GM23248 (cell line): ENCODE measurements at regions not wholly inside any gene's neighbourhood (a gene's known extent, or its start where the extent isn't known, plus 50 kb on each side); places are given as distances from the start of the nearest gene placed in this dataset.

ENCODE experiments used
- DNase-seq: peaks from one replicate; pipeline ENCODE4 v3.0.0-alpha.2; 2015
- H2AFZ ChIP-seq: fragments of 200-600 bp; sonication (generic); 2 replicates; pipeline ENCODE4 v1.6.1; 2016; ENCODE audit warnings: antibody characterized with exemption
- H3F3A ChIP-seq: fragments of 200-600 bp; sonication (generic); 2 replicates; pipeline ENCODE4 v1.6.1; 2016; ENCODE audit warnings: mild to moderate bottlenecking, antibody characterized with exemption, mixed run types; ENCODE audit not compliant: insufficient read depth
- H3K27ac ChIP-seq: fragments of 200-600 bp; sonication (generic); 2 replicates; pipeline ENCODE4 v1.5.1; 2016; ENCODE audit warnings: mild to moderate bottlenecking
- H3K27me3 ChIP-seq: fragments of 200-600 bp; sonication (generic); replicated peaks from 2 replicates; pipeline ENCODE4 v1.6.1; 2016; ENCODE audit warnings: mild to moderate bottlenecking; ENCODE audit not compliant: insufficient read depth
- H3K36me3 ChIP-seq: fragments of 200-600 bp; sonication (generic); 2 replicates; pipeline ENCODE4 v1.6.1; 2016; ENCODE audit warnings: low read depth, mild to moderate bottlenecking
- H3K4me1 ChIP-seq: fragments of 200-600 bp; sonication (generic); 2 replicates; pipeline ENCODE4 v1.6.1; 2016; ENCODE audit warnings: mild to moderate bottlenecking; ENCODE audit not compliant: insufficient read depth
- H3K4me2 ChIP-seq: fragments of 200-600 bp; sonication (generic); one replicate; pipeline ENCODE4 v1.6.1; 2016; ENCODE audit warnings: mild to moderate bottlenecking; ENCODE audit not compliant: unreplicated experiment
- H3K4me3 ChIP-seq: fragments of 200-600 bp; sonication (generic); 2 replicates; pipeline ENCODE4 v1.5.1; 2016; ENCODE audit warnings: mild to moderate bottlenecking
- H3K79me2 ChIP-seq: fragments of 200-600 bp; sonication (generic); 2 replicates; pipeline ENCODE4 v1.6.1; 2016; ENCODE audit warnings: mild to moderate bottlenecking; ENCODE audit not compliant: insufficient read depth
- H3K9ac ChIP-seq: fragments of 200-600 bp; sonication (generic); 2 replicates; pipeline ENCODE4 v1.6.1; 2016; ENCODE audit warnings: mild to moderate bottlenecking
- H3K9me2 ChIP-seq: fragments of 200-600 bp; sonication (generic); 2 replicates; pipeline ENCODE4 v1.6.1; 2016; ENCODE audit warnings: mixed run types, mild to moderate bottlenecking, moderate library complexity; ENCODE audit not compliant: insufficient read depth
- H3K9me3 ChIP-seq: fragments of 200-600 bp; sonication (generic); one replicate; pipeline ENCODE4 v1.6.1; 2017; ENCODE audit warnings: low read depth
- H4K20me1 ChIP-seq: fragments of 200-600 bp; sonication (generic); 2 replicates; pipeline ENCODE4 v1.6.0; 2016; ENCODE audit not compliant: insufficient read depth
- EZH2 ChIP-seq: fragments of 200-600 bp; sonication (generic); IDR thresholded peaks from 2 replicates; pipeline ENCODE4 v1.6.1; 2018; ENCODE audit warnings: antibody characterized with exemption, mild to moderate bottlenecking; ENCODE audit not compliant: insufficient read depth, poor library complexity, severe bottlenecking
- EZH2phosphoT487 ChIP-seq: fragments of 200-600 bp; sonication (generic); IDR thresholded peaks from 2 replicates; pipeline ENCODE4 v1.6.1; 2018; ENCODE audit warnings: antibody characterized with exemption, moderate library complexity, mild to moderate bottlenecking, low read depth; ENCODE audit not compliant: insufficient read depth
- WGBS, 2 experiments: methylation state at CpG; one replicate each; pipeline ENCODE4 v1.1.6; 2015 to 2017; ENCODE audit warnings: low lambda C conversion rate in 2 of 2, low coverage in 1 of 2; ENCODE audit errors: missing lambda C conversion rate in 2 of 2; 5-methylcytosine and 5-hydroxymethylcytosine counted together
- in situ Hi-C: fragments of 300-500 bp; cut with MboI; formaldehyde crosslinking; loops from 2 replicates; pipeline ENCODE4 v1.15.0; 2020

GRCh38 chr16:63372283-63372682, 1336.0 kb upstream of the CDH8 start:
- Histone ChIP-seq H3K9me2 (no peaks in the 10 kb centered on the region), H2AFZ (no peak overlapping the region), H3K4me2 (no peak overlapping the region), H3K4me3 (no peak overlapping the region), H3K79me2 (no peaks in the 10 kb centered on the region), H4K20me1 (no peaks in the 10 kb centered on the region), H3K9ac (no peak overlapping the region), H3K27ac (no peak overlapping the region), H3K9me3 (no peaks in the 10 kb centered on the region), H3K36me3 (no peaks in the 10 kb centered on the region), H3K27me3 (no peaks in the 10 kb centered on the region), H3F3A (no peaks in the 10 kb centered on the region), H3K4me1 (no peaks in the 10 kb centered on the region)
- in situ Hi-C loops, result loop anchor here (25.0 kb wide), 1 partner anchor 1740 kb away; the partner anchor contains the start of gene CDH11
- DNase-seq, result no peak
- TF ChIP-seq EZH2 (no peak), EZH2phosphoT487 (no peak)
- 6 to 10% methylated on average over 3 of the region's 3 CpGs for WGBS, 2 experiments

- no peaks in the 10 kb centered on the region for H3K9me3 ChIP-seq
- 41% methylated on average over 4 of the region's 4 CpGs for WGBS, 2 experiments
- no peak for DNase-seq
- no peaks in the 10 kb centered on the region; the same call in 1 of the 2 replicates for H3K27me3 ChIP-seq
- no peak overlapping the region for H3K4me2 ChIP-seq
- no peak overlapping the region for H2AFZ ChIP-seq
- in situ Hi-C loops, result loop anchor here (25.0 kb wide), 1 partner anchor 1747 kb away; the partner anchor contains the start of gene CDH11
- no peaks in the 10 kb centered on the region for H3F3A ChIP-seq
- TF ChIP-seq EZH2phosphoT487 (no peak), EZH2 (no peak)
- no peak overlapping the region for H3K27ac ChIP-seq
- H3K79me2 ChIP-seq, result no peaks in the 10 kb centered on the region
- H3K4me1 ChIP-seq, result no peaks in the 10 kb centered on the region
- no peaks in the 10 kb centered on the region for H3K9me2 ChIP-seq
- no peak overlapping the region for H3K4me3 ChIP-seq
- no peaks in the 10 kb centered on the region for H4K20me1 ChIP-seq
- no peak overlapping the region for H3K9ac ChIP-seq
- no peaks in the 10 kb centered on the region for H3K36me3 ChIP-seq
These were observed 1329.5 kb upstream of the CDH8 start for GRCh38 chr16:63365649-63366304.

GRCh38 chr16:63363738-63364137, 1327.5 kb upstream of the CDH8 start:
- 25 to 34% methylated on average over 4 of the region's 4 CpGs for WGBS, 2 experiments
- in situ Hi-C loops, result loop anchor here (25.0 kb wide), 1 partner anchor 1749 kb away; the partner anchor contains the start of gene CDH11

GRCh38 chr16:63361032-63361624, 1324.9 kb upstream of the CDH8 start:
- Histone ChIP-seq H3K27me3 (no peaks in the 10 kb centered on the region; the same call in 1 of the 2 replicates), H3F3A (no peaks in the 10 kb centered on the region), H3K27ac (no peak overlapping the region), H3K4me1 (no peaks in the 10 kb centered on the region), H3K9me3 (no peaks in the 10 kb centered on the region), H3K36me3 (no peaks in the 10 kb centered on the region), H3K4me2 (no peak overlapping the region), H3K4me3 (no peak overlapping the region), H3K9ac (no peak overlapping the region), H3K9me2 (no peaks in the 10 kb centered on the region), H3K79me2 (no peaks in the 10 kb centered on the region), H2AFZ (no peak overlapping the region), H4K20me1 (no peaks in the 10 kb centered on the region)
- peak; percentile 64 for DNase-seq
- WGBS, 2 experiments, result 0% methylated on average over 1 of the region's 1 CpG
- no peak for TF ChIP-seq EZH2phosphoT487
- no peak for TF ChIP-seq EZH2
- in situ Hi-C loops, result loop anchor here (25.0 kb wide), 1 partner anchor 1751 kb away; the partner anchor contains the start of gene CDH11

More at GRCh38 chr16:63363738-63364137, 1327.5 kb upstream of the CDH8 start:
- Histone ChIP-seq H3K4me3 (no peak overlapping the region), H3K9ac (no peak overlapping the region), H3K27me3 (no peaks in the 10 kb centered on the region; the same call in 1 of the 2 replicates), H3K79me2 (no peaks in the 10 kb centered on the region), H3K9me2 (no peaks in the 10 kb centered on the region), H3K27ac (no peak overlapping the region), H4K20me1 (no peaks in the 10 kb centered on the region), H3K36me3 (no peaks in the 10 kb centered on the region), H3F3A (no peaks in the 10 kb centered on the region), H3K9me3 (no peaks in the 10 kb centered on the region), H2AFZ (no peak overlapping the region), H3K4me1 (no peaks in the 10 kb centered on the region), H3K4me2 (no peak overlapping the region)
- no peak for TF ChIP-seq EZH2
- no peak for TF ChIP-seq EZH2phosphoT487
- no peak for DNase-seq
